HL-60 (cell line): ENCODE measurements at regions not wholly inside any gene's neighbourhood (a gene's known extent, or its start where the extent isn't known, plus 50 kb on each side); places are given as distances from the start of the nearest gene placed in this dataset.

Source experiments
- POLR2AphosphoS5 ChIP-seq: IDR thresholded peaks from 2 replicates; pipeline ENCODE4 v1.6.1; 2012; ENCODE audit warnings: low read depth
- SPI1 ChIP-seq: IDR thresholded peaks from 2 replicates; pipeline ENCODE4 v1.6.1; 2012; ENCODE audit warnings: low read depth, mild to moderate bottlenecking, borderline replicate concordance
- TF ChIP-seq, protein P1 (sequence below): IDR thresholded peaks from one replicate; pipeline ENCODE4 v1.5.1; 2011; ENCODE audit warnings: low read length, control low read depth, inconsistent platforms; ENCODE audit not compliant: insufficient read depth

DNA sequence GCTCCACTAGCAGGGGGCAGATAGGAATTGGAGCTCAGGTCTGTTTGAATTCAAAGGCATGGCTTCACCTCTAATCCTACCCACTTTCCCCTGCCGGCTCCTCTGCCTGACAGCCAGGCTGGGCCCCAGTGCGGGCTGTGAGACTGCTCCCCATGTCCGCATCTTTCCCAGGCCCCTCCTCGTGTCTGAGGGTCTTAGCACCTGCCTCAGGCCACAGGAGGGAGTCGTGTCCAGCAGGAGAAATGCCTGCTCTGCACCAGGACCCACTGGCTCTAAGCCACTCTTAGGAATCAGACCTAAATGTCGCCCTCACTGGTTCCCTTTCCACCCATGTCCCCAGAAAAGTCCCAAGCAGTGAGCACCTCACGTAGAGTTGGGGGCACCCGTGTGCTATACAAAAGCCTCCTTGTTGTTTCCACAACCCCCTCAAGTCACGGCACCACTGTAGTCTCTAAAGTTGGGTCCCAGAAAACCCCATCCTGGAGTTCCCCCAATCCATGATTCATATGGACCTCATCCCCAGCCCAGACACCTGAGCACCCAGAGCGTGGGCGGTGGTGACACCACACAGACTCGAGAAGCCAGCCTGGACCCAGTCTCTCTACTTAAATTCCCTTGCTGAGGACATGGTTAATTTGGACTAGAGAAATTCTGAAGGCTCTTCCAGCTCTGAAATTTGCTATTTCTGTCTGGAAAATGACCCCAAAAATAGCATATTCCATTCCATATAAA is 466.4 kb upstream of the ZMIZ1 start:
- TF ChIP-seq, protein P1, sequence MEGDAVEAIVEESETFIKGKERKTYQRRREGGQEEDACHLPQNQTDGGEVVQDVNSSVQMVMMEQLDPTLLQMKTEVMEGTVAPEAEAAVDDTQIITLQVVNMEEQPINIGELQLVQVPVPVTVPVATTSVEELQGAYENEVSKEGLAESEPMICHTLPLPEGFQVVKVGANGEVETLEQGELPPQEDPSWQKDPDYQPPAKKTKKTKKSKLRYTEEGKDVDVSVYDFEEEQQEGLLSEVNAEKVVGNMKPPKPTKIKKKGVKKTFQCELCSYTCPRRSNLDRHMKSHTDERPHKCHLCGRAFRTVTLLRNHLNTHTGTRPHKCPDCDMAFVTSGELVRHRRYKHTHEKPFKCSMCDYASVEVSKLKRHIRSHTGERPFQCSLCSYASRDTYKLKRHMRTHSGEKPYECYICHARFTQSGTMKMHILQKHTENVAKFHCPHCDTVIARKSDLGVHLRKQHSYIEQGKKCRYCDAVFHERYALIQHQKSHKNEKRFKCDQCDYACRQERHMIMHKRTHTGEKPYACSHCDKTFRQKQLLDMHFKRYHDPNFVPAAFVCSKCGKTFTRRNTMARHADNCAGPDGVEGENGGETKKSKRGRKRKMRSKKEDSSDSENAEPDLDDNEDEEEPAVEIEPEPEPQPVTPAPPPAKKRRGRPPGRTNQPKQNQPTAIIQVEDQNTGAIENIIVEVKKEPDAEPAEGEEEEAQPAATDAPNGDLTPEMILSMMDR, result no peak
- TF ChIP-seq POLR2AphosphoS5 (no peak), SPI1 (no peak)
